T-helper 17 cell (primary cell): ENCODE measurements at regions not wholly inside any gene's neighbourhood (a gene's known extent, or its start where the extent isn't known, plus 50 kb on each side); places are given as distances from the start of the nearest gene placed in this dataset.

Source experiments
- ATAC-seq: fragments of 150-1000 bp; cut with Tn5 transposase; 2 replicates; pipeline ENCODE4 v1.10.0; 2021; ENCODE audit warnings: mild to moderate bottlenecking, moderate library complexity
- DNase-seq, 3 donors: peaks; one replicate each; pipeline versions ENCODE4 v3.0.0 to v3.0.0-alpha.2; 2020 to 2021
- H3K9me3 ChIP-seq: one replicate; pipeline ENCODE4 v1.7.0; 2013; ENCODE audit warnings: low read length, mild to moderate bottlenecking; ENCODE audit not compliant: control insufficient read depth, poor library complexity, severe bottlenecking
- H3K27ac Mint-ChIP-seq: one replicate; pipeline ENCODE4 v1.8.0; 2022; ENCODE audit warnings: mild to moderate bottlenecking, moderate library complexity, mixed read lengths
- H3K27me3 Mint-ChIP-seq: one replicate; pipeline ENCODE4 v1.8.0; 2022; ENCODE audit warnings: mixed read lengths
- H3K36me3 Mint-ChIP-seq: one replicate; pipeline ENCODE4 v1.8.0; 2022; ENCODE audit warnings: low read depth, mixed read lengths
- H3K4me1 Mint-ChIP-seq: one replicate; pipeline ENCODE4 v1.8.0; 2022; ENCODE audit warnings: mild to moderate bottlenecking, mixed read lengths
- H3K4me3 Mint-ChIP-seq: one replicate; pipeline ENCODE4 v1.8.0; 2022; ENCODE audit warnings: mild to moderate bottlenecking, moderate library complexity, mixed read lengths

DNA sequence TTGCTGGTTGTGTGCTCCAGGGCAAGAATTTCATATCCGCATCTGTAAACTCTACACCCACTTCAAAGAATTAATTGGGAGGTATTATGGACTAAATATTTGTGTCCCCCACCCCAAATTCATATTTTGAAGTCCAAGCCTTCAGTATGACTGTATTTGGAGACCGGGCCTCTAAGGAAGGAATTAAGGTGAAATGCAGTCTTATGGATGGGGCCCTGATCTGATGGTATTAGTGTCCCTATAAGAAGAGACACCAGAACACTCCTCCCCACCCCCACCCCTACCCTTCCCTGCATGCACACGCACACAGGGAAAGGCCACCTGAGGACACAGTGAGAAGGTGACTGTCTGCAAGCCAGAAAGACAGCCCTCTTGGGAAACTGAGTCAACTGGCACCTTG, 332.4 kb downstream of the RPS6KC1 start:
- H3K27ac Mint-ChIP-seq: no peak overlapping the region
- H3K27me3 Mint-ChIP-seq: peaks cover 8% of the 10 kb centered on the region
- H3K4me1 Mint-ChIP-seq: no peaks in the 10 kb centered on the region
- no peaks in the 10 kb centered on the region for H3K9me3 ChIP-seq
- DNase-seq (no peak), ATAC-seq (no peak)
- H3K4me3 Mint-ChIP-seq: no peak overlapping the region
- H3K36me3 Mint-ChIP-seq: no peaks in the 10 kb centered on the region

DNA sequence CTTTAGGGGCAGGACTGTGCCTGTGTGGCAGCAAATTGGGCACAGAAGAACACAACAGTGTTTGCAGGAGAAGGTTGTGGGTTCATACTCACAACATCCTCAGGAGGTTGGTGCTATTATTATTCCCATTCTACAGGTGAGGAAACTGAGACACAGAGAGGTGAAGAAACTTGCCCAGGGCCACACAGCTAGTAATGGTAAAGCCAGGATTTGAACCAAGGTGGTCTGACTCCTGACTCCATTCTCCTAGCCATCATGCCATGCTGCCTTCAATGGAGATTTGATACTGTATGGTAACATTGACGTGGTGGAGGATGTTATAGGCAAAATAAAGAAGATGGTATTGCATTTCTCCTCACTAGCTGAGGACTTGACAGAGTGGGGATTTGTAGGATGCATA, 334.2 kb downstream of the RPS6KC1 start:
- peaks cover 12% of the 10 kb centered on the region for H3K27me3 Mint-ChIP-seq
- H3K27ac Mint-ChIP-seq: no peak overlapping the region
- no peak overlapping the region for H3K4me3 Mint-ChIP-seq
- H3K9me3 ChIP-seq: no peaks in the 10 kb centered on the region
- no peak for ATAC-seq
- no peak for DNase-seq
- no peaks in the 10 kb centered on the region for H3K4me1 Mint-ChIP-seq
- H3K36me3 Mint-ChIP-seq: no peaks in the 10 kb centered on the region

DNA sequence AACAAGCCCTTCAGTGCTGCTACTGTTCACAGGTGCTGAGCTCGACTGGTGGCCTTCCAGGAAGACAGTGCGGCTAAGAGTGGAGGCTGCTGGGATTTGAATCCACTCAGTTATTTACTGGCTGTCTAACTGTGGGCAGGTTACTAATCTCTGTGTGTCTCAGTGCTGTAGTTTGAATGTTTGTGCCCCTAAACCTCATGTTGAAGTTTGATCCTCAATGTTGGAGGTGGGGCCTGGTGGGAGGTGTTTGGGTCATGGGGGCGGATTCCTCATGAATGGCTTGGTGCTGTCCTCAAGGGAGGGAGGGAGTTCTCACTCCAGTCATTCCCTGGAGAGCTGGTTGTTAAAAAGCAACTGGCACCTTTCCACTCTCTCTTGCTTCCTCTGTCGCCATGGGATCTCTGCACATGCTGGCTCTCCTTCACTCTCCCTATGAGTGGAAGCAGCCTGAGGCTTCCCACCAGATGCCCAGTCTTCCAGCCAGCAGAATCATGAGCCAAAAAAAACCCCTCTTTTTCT, 334.8 kb downstream of the RPS6KC1 start:
- no peak for DNase-seq
- no peak for ATAC-seq
- no peaks in the 10 kb centered on the region for H3K36me3 Mint-ChIP-seq
- H3K9me3 ChIP-seq: no peaks in the 10 kb centered on the region
- no peaks in the 10 kb centered on the region for H3K4me1 Mint-ChIP-seq
- H3K27ac Mint-ChIP-seq: no peak overlapping the region
- no peak overlapping the region for H3K4me3 Mint-ChIP-seq
- peaks cover 12% of the 10 kb centered on the region for H3K27me3 Mint-ChIP-seq

DNA sequence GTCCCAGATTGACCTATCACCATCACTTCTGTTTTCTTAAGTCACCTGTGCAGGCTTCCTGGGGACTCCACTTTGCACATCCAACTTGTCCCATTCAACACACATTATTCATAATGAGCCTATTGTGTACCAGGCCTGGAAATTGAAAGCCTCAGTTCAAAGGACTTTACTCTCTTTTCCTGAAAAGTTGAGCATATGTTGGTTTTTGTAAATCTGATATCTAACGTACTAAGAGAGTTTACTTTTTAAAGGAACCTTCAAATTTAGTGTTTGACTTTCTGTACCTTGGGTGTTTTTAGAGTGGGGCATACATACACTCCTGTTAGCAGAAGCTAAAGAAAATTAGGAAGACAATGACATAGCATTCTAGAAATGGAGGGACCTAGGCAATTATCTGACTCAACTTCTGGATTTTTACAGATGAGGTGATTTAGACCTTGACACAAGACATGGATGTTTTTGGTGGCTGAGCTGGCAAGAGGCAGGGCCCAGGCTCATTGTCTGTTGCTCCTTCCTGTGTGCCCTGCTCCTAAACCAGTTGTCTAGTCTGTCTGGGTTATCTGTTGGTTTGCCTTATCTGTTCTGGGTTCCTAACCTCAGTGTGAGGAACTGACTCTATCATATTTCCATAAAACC, 336.5 kb downstream of the RPS6KC1 start:
- no peaks in the 10 kb centered on the region for H3K9me3 ChIP-seq
- Mint-ChIP-seq H3K4me3 (no peak overlapping the region), H3K4me1 (no peaks in the 10 kb centered on the region), H3K27ac (no peak overlapping the region), H3K27me3 (peaks cover 12% of the 10 kb centered on the region), H3K36me3 (no peaks in the 10 kb centered on the region)
- no peak for DNase-seq
- ATAC-seq: no peak

DNA sequence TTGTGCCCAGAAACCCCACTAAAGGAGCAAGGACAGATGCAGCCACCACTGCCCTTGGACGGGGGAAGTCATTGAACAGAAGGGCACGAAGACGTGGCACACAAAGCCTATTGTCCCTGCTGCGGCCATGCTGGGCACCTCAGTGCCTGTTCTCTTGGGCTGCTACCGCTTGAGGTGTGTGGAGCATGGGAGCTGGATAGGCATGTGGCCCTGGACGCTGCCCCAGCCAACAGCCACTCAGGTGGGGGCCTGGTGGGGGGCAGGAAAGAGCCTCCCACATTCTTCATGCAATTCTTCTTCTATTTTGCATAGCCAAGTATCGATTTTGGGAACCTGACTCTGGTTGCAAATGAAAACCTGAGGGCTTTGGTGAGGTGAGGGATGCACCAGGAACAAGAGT, 337.2 kb downstream of the RPS6KC1 start:
- DNase-seq (no peak), ATAC-seq (no peak)
- H3K27ac Mint-ChIP-seq: no peak overlapping the region
- no peak overlapping the region for H3K4me3 Mint-ChIP-seq
- no peaks in the 10 kb centered on the region for H3K36me3 Mint-ChIP-seq
- peaks cover 13% of the 10 kb centered on the region for H3K27me3 Mint-ChIP-seq
- no peaks in the 10 kb centered on the region for H3K4me1 Mint-ChIP-seq
- no peaks in the 10 kb centered on the region for H3K9me3 ChIP-seq

DNA sequence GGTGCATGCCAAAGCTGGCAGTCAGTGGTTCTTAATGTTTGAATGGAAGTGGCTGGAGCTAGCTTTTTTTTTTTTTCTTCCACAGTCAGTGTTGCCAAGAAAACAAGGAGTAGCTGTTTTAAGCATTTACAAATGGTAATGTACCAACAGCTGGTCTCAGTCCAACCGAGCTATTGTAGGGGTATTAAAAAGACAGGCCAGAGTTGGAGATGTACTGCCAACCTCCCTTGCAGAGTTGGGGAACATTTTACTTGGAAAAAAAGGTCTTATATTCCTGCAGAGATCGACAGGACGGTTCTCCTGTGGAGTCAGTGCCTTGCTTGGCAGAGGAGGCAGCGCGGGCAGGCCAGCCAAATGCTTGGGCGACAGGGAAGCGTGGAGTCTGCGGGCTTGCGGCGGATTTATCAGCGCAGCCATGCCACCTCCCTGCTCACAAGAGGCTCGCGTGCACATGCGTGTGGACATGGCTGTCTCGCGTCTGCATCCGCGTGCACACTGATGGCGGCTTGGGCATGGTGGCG, 338.1 kb downstream of the RPS6KC1 start:
- H3K27me3 Mint-ChIP-seq: peaks cover 21% of the 10 kb centered on the region
- no peaks in the 10 kb centered on the region for H3K36me3 Mint-ChIP-seq
- H3K4me3 Mint-ChIP-seq: no peak overlapping the region
- ATAC-seq (no peak), DNase-seq (no peak)
- H3K4me1 Mint-ChIP-seq: no peaks in the 10 kb centered on the region
- H3K9me3 ChIP-seq: no peaks in the 10 kb centered on the region
- H3K27ac Mint-ChIP-seq: no peak overlapping the region

DNA sequence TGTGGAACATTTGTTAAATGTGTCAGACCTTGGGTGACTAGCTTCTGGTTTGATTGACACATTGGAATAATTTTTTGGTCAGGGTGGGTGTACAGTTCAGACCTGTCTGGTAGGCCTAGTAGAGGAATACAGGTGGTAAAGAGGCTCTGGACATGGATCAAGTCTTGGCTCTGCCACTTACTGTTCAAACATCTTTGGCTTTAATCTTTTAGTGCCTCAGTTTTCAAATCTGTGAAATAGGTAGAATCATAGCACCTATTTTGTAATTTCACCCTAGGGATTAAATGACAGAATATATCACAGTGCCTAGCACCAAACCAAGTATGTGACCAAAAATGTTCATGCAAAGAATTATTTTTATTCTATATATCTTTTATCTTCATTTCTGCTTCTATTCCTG, 340.4 kb downstream of the RPS6KC1 start:
- H3K4me3 Mint-ChIP-seq: no peak overlapping the region
- peaks cover 21% of the 10 kb centered on the region for H3K27me3 Mint-ChIP-seq
- no peak overlapping the region for H3K27ac Mint-ChIP-seq
- no peaks in the 10 kb centered on the region for H3K36me3 Mint-ChIP-seq
- no peaks in the 10 kb centered on the region for H3K9me3 ChIP-seq
- ATAC-seq (no peak), DNase-seq (no peak)
- H3K4me1 Mint-ChIP-seq: no peaks in the 10 kb centered on the region

DNA sequence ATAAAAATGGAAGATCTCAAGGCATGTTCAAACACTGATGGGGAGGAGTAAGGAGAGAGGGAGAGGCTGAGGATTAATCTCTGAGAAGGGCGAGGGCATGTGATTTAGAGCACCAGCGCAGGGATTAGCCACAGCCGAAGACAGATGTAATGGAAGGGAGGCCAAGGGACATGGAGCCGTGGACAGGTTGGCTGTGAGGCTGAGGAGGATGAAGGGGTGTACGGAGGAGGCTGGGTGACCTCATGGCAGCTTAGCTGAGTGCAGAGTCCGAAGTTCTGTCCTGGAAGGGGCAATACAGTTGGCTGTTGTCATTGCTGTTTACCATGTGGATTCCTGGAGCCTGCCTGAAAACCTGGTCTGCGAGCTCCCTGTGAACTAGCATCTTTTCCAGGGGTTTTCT, 342.8 kb downstream of the RPS6KC1 start:
- ATAC-seq (no peak), DNase-seq (no peak)
- Mint-ChIP-seq H3K4me1 (no peaks in the 10 kb centered on the region), H3K36me3 (no peaks in the 10 kb centered on the region), H3K27me3 (peaks cover 9% of the 10 kb centered on the region), H3K4me3 (no peak overlapping the region), H3K27ac (no peak overlapping the region)
- no peaks in the 10 kb centered on the region for H3K9me3 ChIP-seq

DNA sequence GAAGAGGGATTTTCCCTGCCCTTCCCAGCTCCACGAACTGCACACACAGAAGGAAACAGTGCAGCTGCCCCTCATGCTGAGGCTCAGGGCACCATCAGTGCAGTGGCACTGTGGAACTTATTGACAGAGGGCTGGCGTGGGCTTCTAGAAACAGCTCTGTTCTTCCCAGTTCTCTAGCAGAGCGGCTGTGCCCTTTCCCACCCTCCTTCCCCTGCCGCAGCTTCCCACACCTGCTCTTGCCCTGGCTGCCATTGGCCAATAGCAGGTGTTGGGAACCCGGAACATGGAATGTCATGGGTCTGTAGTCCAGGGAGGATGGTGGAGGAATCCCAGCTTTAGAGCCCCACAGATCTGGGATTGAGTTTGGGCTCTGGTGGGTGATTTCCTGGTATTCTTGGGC, 343.8 kb downstream of the RPS6KC1 start:
- Mint-ChIP-seq H3K27ac (no peak overlapping the region), H3K36me3 (no peaks in the 10 kb centered on the region), H3K4me1 (no peaks in the 10 kb centered on the region), H3K4me3 (no peak overlapping the region), H3K27me3 (peaks cover 8% of the 10 kb centered on the region)
- DNase-seq (no peak), ATAC-seq (no peak)
- H3K9me3 ChIP-seq: no peaks in the 10 kb centered on the region

DNA sequence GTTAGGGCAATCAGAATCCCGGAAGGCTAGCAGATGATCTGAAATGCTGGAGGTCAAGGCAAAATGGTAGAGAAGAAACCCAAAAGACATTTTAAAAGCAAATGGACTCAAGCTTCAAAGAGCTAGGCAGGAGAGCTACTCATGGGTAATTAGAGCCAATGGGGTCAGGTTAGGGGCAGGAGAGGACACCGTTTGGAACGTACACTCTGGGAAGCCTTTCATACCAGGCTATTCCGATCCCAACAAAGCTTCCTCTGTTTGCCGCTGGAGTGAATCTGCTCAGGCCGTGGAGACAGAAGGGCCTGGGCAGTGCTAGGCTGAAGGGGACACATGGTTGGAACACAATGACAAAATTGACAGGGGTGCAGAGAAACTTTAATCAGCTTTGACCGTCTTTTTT, 346.6 kb downstream of the RPS6KC1 start:
- DNase-seq (no peak), ATAC-seq (no peak)
- Mint-ChIP-seq H3K4me1 (no peaks in the 10 kb centered on the region), H3K4me3 (peak overlapping the region; percentile 26), H3K27ac (no peak overlapping the region), H3K27me3 (peaks cover 8% of the 10 kb centered on the region), H3K36me3 (no peaks in the 10 kb centered on the region)
- H3K9me3 ChIP-seq: no peaks in the 10 kb centered on the region

DNA sequence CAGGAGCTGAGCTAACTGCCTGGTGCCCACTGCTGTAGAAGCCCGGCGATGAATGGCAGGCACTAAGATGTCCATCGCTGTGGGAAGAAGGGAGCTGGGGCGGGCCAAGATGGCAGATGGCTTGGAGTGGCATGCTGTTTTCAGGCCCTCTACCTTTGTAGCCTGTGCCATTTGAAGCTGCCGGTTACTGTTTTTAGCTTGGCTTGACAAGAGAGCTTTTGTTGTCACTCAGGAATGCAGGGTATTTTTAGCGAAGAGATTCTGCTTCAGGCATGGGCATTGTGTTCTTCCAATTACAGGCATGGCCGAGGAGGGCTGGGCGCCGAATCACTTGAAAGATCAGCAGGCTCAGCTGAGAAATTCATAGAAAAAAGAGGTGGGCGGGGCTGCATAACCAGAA, 348.7 kb downstream of the RPS6KC1 start:
- H3K9me3 ChIP-seq: no peaks in the 10 kb centered on the region
- H3K27ac Mint-ChIP-seq: no peak overlapping the region
- H3K4me3 Mint-ChIP-seq: no peak overlapping the region
- H3K27me3 Mint-ChIP-seq: peaks cover 4% of the 10 kb centered on the region
- H3K4me1 Mint-ChIP-seq: no peaks in the 10 kb centered on the region
- ATAC-seq (no peak), DNase-seq (no peak)
- H3K36me3 Mint-ChIP-seq: no peaks in the 10 kb centered on the region

DNA sequence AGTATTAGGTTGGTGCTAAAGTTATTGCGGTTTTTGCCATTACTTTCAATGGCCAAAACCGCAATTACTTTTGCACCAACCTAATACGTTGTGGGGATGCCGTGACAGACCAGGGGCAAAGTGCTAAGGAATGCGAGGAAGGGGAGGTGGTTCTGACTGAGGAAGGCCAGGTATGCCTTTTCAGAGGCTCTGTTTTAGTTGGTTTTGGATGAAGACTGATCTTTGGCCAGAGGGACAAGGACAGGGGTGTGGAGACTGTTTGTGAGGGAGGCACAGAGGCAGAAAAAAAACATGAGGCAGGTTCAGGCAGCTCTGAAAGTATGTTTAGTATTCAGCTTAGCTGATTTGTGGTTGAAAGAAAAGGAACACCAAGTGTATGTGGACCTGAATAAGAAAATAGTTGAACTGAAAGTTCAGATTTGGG, 358.2 kb downstream of the RPS6KC1 start:
- H3K4me1 Mint-ChIP-seq: no peaks in the 10 kb centered on the region
- H3K27me3 Mint-ChIP-seq: peaks cover 11% of the 10 kb centered on the region
- no peak overlapping the region for H3K27ac Mint-ChIP-seq
- H3K36me3 Mint-ChIP-seq: no peaks in the 10 kb centered on the region
- ATAC-seq (no peak), DNase-seq (no peak)
- H3K9me3 ChIP-seq: no peaks in the 10 kb centered on the region
- no peak overlapping the region for H3K4me3 Mint-ChIP-seq

DNA sequence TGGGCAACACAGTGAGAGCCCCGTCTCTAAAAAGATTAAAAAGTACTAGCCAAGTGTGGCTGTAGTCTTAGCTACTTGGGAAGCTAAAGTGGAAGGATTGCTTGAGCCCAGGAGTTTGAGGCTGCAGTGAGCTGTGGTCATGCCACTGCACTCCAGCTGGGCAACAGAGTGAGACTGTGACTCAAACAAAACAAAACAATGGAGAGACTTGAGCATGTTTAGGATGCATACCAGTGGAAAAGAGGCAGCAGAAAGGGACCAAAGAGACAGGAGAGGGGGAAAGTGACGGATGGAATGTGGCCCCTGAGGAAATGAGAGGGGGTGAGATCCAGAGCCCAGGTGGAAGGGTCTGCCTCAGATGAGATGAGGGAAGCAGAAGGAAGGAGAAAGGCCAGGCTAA, 358.9 kb downstream of the RPS6KC1 start:
- H3K9me3 ChIP-seq: no peaks in the 10 kb centered on the region
- no peak overlapping the region for H3K4me3 Mint-ChIP-seq
- H3K4me1 Mint-ChIP-seq: no peaks in the 10 kb centered on the region
- H3K27ac Mint-ChIP-seq: no peak overlapping the region
- no peak for DNase-seq
- peaks cover 6% of the 10 kb centered on the region for H3K27me3 Mint-ChIP-seq
- ATAC-seq: no peak
- no peaks in the 10 kb centered on the region for H3K36me3 Mint-ChIP-seq

DNA sequence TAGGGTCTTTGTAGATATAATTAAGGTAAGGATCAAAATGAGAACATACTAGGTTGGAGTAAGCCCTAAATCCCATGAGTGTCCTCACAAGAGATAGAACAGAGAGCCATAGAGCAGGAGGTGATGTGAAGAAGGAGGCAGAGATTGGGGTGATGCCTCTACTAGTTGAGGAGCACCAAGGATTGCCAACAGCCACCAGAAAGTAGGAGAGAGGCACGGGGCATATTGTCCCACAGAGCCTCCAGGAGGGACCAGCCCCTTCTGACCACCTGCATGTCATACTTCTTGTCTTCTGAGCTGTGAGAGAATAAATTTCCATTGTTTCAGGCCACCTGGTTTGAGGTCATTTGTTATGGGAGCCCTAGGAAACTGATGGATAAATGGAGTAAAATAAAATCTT, 363.3 kb downstream of the RPS6KC1 start:
- H3K4me3 Mint-ChIP-seq: no peak overlapping the region
- no peak for DNase-seq
- ATAC-seq: no peak
- H3K9me3 ChIP-seq: no peaks in the 10 kb centered on the region
- peaks cover 8% of the 10 kb centered on the region for H3K27me3 Mint-ChIP-seq
- H3K36me3 Mint-ChIP-seq: no peaks in the 10 kb centered on the region
- H3K4me1 Mint-ChIP-seq: no peaks in the 10 kb centered on the region
- no peak overlapping the region for H3K27ac Mint-ChIP-seq
